ENCODE measurements at regions not wholly inside any gene's neighbourhood (a gene's known extent, or its start where the extent isn't known, plus 50 kb on each side); places are given as distances from the start of the nearest gene placed in this dataset.

DNA sequence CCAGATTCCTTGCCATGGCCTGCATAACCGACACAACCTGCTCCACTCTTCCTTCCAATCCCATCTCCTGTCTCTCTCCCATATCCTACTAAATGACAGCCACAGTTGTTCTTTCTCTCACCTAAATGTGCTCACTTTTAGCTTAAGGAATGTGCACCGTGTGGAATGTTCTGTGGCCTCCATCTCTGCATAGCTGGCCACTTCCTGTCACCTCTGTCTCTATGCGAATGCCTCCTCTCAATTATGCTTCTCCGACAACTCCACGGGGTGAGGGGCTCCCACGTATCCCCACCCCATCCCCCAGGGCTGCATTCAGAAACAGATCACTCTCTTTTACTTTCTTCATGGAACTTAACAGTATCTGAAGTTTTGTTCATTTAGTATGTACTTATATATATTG lies 110.7 kb downstream of the RAB18 start:
- H3K36me3 ChIP-seq (ENCODE audit: control insufficient read depth, insufficient read depth, low read length): no peaks in the 10 kb centered on the region
- DNase-seq: no peak
- 63% methylated on average over 5 of the region's 6 CpGs for WGBS (ENCODE audit: insufficient coverage, low lambda C conversion rate)
- H3K27me3 ChIP-seq (ENCODE audit: control insufficient read depth, insufficient read depth, low read length): peaks cover 10% of the 10 kb centered on the region
- H3K4me3 ChIP-seq (ENCODE audit: low read length): no peak overlapping the region
- H3K4me1 ChIP-seq (ENCODE audit: control insufficient read depth, insufficient read depth, low read length): no peaks in the 10 kb centered on the region
- no peak overlapping the region for H3K27ac ChIP-seq (ENCODE audit: low read length)
- H3K9me3 ChIP-seq (ENCODE audit: control insufficient read depth, low read depth, low read length): no peaks in the 10 kb centered on the region

DNA sequence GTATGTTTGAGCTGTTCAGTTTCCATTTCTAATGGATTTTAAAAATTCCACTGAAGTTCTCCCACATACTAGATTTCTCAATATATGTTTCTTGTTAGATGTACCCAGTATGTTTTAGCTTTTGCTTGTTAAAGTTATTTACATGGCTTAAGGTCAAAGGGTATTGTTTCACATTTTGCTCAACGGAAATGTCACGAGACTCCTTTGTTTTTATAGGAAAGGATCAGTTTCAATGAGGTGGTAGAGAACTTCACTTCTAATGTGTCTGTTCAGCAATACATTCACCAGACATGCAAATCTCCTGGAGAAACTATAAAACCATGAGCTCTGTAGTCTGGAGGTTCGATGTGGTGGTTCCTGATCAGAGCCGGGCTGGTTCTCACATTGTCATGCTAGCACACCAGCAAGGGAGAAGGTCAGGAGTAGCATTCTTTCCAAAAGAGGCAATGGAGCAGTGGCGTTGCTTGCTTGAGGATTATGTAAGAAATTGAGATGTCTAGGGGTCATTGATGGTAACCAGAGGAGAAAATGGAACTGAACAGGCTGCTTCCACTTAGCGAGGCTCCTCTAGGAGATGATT lies 114.0 kb downstream of the RAB18 start:
- Histone ChIP-seq H3K4me1 (ENCODE audit: control insufficient read depth, insufficient read depth, low read length) (no peaks in the 10 kb centered on the region), H3K27ac (ENCODE audit: low read length) (no peak overlapping the region), H3K36me3 (ENCODE audit: control insufficient read depth, insufficient read depth, low read length) (no peaks in the 10 kb centered on the region), H3K4me3 (ENCODE audit: low read length) (no peak overlapping the region), H3K27me3 (ENCODE audit: control insufficient read depth, insufficient read depth, low read length) (peaks cover 10% of the 10 kb centered on the region), H3K9me3 (ENCODE audit: control insufficient read depth, low read depth, low read length) (no peaks in the 10 kb centered on the region)
- DNase-seq: no peak
- WGBS (ENCODE audit: insufficient coverage, low lambda C conversion rate): 80% methylated on average over 1 of the region's 6 CpGs

DNA sequence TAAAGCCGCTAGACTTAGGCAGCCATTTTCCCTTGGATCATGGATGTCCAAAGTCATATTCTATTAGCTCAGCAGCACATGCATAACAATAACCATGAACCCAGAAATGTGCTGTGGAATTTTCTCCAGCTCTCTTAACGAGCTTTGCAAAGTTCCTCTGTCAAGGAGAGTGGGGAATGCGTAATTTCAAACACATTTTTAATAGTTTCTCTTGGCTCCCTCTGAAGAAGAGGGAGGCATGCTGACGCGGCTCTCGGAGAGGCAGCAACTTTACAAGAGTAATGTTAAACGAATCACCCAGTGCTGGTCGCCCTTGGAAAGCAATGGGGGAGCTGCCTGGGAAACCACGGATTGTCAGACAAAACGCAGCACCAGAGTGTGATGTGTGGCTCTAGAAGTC lies 114.8 kb downstream of the RAB18 start:
- 90% methylated on average over 2 of the region's 10 CpGs for WGBS (ENCODE audit: insufficient coverage, low lambda C conversion rate)
- H3K27me3 ChIP-seq (ENCODE audit: control insufficient read depth, insufficient read depth, low read length): peaks cover 10% of the 10 kb centered on the region
- DNase-seq: no peak
- H3K4me3 ChIP-seq (ENCODE audit: low read length): no peak overlapping the region
- no peaks in the 10 kb centered on the region for H3K36me3 ChIP-seq (ENCODE audit: control insufficient read depth, insufficient read depth, low read length)
- no peaks in the 10 kb centered on the region for H3K4me1 ChIP-seq (ENCODE audit: control insufficient read depth, insufficient read depth, low read length)
- no peaks in the 10 kb centered on the region for H3K9me3 ChIP-seq (ENCODE audit: control insufficient read depth, low read depth, low read length)
- no peak overlapping the region for H3K27ac ChIP-seq (ENCODE audit: low read length)

DNA sequence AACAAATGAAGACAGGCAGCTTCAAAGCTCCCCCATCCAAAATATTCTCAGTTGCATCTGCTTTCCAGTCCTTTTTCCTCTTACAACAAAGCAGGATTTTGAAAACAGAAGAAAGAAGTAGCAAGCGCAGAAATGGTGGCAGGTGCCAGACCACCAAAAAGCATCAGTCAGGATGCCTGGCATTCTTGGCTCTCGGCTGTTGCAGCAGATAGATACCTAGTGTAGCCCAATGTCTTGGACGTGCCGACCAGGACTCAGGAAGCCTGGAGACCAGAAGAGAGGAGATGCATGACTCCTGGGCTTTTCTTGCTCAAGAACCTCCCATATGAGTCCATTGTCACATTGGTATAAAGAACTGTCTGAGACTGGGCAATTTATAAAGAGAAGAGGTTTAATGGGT lies 115.2 kb downstream of the RAB18 start:
- no peaks in the 10 kb centered on the region for H3K9me3 ChIP-seq (ENCODE audit: control insufficient read depth, low read depth, low read length)
- no peaks in the 10 kb centered on the region for H3K36me3 ChIP-seq (ENCODE audit: control insufficient read depth, insufficient read depth, low read length)
- DNase-seq: no peak
- H3K27me3 ChIP-seq (ENCODE audit: control insufficient read depth, insufficient read depth, low read length): peaks cover 11% of the 10 kb centered on the region
- H3K4me1 ChIP-seq (ENCODE audit: control insufficient read depth, insufficient read depth, low read length): no peaks in the 10 kb centered on the region
- WGBS (ENCODE audit: insufficient coverage, low lambda C conversion rate): no CpG with 5 or more reads among the region's 4 CpGs
- no peak overlapping the region for H3K27ac ChIP-seq (ENCODE audit: low read length)
- no peak overlapping the region for H3K4me3 ChIP-seq (ENCODE audit: low read length)

DNA sequence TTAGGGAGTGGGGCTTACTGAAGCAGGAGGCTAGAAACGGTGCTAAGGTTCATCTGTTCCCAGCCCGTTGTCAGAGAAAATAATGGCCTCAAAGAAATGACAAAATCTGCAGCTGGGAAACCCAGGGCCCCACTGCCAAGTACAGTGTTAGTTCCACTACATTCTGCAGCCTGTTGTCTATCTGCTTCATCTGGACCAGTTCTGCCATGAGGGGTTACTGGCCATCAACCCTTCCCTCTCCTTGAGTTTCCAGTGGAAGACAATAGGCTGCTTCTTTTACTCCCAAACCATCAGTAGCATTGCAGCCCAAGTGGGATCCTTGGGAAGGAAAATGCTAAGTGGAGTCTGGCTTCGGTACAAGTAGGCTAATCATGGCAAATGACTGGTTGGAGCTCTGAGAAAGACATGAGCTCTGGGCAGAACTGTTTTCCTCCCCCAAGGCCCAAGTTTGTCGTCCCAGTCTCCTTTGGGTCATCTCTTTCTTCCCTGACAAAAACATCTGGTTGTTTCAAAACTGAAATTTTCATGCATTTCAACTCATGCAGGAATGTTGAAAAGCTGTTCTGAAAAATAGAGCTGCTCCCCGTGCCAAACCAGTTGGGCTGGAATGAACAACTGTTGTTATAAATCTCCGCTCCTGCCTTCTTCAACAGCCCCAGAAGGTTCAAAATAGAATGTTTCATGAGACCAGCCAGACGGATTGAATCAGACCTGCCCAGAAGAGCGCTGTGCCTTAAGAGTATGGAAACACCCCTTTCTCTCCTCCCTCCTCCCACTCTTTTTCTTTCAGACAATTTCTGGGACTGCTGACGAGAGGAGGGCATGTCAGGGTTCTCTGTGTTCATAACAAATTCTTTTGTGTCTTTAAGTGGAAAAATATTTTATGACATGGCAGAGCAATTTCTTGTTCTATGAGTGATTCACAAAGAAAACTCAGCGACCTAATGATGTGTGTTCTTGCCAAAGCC lies 116.6 kb downstream of the RAB18 start:
- Histone ChIP-seq H3K4me1 (ENCODE audit: control insufficient read depth, insufficient read depth, low read length) (no peaks in the 10 kb centered on the region), H3K36me3 (ENCODE audit: control insufficient read depth, insufficient read depth, low read length) (no peaks in the 10 kb centered on the region), H3K27ac (ENCODE audit: low read length) (no peak overlapping the region), H3K9me3 (ENCODE audit: control insufficient read depth, low read depth, low read length) (no peaks in the 10 kb centered on the region), H3K27me3 (ENCODE audit: control insufficient read depth, insufficient read depth, low read length) (peaks cover 19% of the 10 kb centered on the region), H3K4me3 (ENCODE audit: low read length) (no peak overlapping the region)
- WGBS (ENCODE audit: insufficient coverage, low lambda C conversion rate): 71% methylated on average over 1 of the region's 10 CpGs
- DNase-seq: no peak

DNA sequence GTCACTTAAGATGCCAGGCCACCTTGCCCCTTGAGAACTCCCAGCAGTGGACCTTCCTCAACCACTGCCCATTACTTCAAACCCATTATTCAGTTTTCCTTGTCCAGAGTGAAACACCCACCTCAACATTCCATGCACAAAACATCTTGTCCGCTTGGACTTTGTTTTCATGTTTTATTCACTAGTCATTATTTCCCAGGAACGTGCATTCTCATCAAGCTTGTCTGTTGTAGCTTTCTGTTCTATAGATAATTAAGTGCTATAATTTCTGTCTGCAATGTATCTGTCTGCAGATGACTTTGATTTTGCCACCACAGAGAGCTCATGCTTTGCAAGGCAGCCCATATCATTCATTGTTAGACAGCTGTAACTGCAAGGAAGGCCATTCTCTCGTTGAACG lies 117.4 kb downstream of the RAB18 start:
- H3K27me3 ChIP-seq (ENCODE audit: control insufficient read depth, insufficient read depth, low read length): peaks cover 19% of the 10 kb centered on the region
- H3K36me3 ChIP-seq (ENCODE audit: control insufficient read depth, insufficient read depth, low read length): no peaks in the 10 kb centered on the region
- H3K4me3 ChIP-seq (ENCODE audit: low read length): no peak overlapping the region
- WGBS (ENCODE audit: insufficient coverage, low lambda C conversion rate): 70% methylated on average over 2 of the region's 4 CpGs
- no peaks in the 10 kb centered on the region for H3K4me1 ChIP-seq (ENCODE audit: control insufficient read depth, insufficient read depth, low read length)
- no peaks in the 10 kb centered on the region for H3K9me3 ChIP-seq (ENCODE audit: control insufficient read depth, low read depth, low read length)
- H3K27ac ChIP-seq (ENCODE audit: low read length): no peak overlapping the region
- no peak for DNase-seq

DNA sequence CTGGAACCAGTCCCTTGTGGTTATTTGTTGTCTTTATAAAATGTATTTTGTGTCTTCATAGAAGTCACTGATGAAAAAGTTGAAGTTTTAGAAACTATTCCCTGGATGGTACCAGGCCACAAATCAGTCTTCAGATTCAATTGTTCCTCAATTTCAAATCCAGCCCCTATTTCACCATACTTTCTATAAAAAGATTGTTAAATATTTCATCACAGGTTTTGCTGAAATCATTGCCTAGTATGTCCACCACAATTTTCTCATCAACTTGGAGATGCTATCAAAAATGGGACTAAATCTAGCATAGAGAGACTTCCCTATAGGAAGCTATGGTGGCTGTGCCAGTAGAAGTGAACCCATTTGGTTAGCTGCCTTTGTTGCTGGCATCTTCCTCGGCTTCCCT lies 118.5 kb downstream of the RAB18 start:
- Histone ChIP-seq H3K9me3 (ENCODE audit: control insufficient read depth, low read depth, low read length) (no peaks in the 10 kb centered on the region), H3K4me3 (ENCODE audit: low read length) (no peak overlapping the region), H3K27ac (ENCODE audit: low read length) (no peak overlapping the region), H3K36me3 (ENCODE audit: control insufficient read depth, insufficient read depth, low read length) (no peaks in the 10 kb centered on the region), H3K27me3 (ENCODE audit: control insufficient read depth, insufficient read depth, low read length) (peaks cover 19% of the 10 kb centered on the region), H3K4me1 (ENCODE audit: control insufficient read depth, insufficient read depth, low read length) (no peaks in the 10 kb centered on the region)
- no peak for DNase-seq
- WGBS (ENCODE audit: insufficient coverage, low lambda C conversion rate): no CpG with 5 or more reads among the region's 1 CpG

Data from large intestine (tissue), 3 donors.